HG02885 (cell line): ENCODE measurements at regions not wholly inside any gene's neighbourhood (a gene's known extent, or its start where the extent isn't known, plus 50 kb on each side); places are given as distances from the start of the nearest gene placed in this dataset.
"Not testable (repeated sequence)": the region's sequence is repeated elsewhere in the genome, so short reads cannot be mapped to it uniquely, and the experiment has no call there.

Experiments used
- ATAC-seq: cut with Tn5 transposase; IDR thresholded peaks from one replicate; pipeline ENCODE4 v1.9.1; 2021; ENCODE audit warnings: mild to moderate bottlenecking; ENCODE audit not compliant: unreplicated experiment, poor library complexity

DNA sequence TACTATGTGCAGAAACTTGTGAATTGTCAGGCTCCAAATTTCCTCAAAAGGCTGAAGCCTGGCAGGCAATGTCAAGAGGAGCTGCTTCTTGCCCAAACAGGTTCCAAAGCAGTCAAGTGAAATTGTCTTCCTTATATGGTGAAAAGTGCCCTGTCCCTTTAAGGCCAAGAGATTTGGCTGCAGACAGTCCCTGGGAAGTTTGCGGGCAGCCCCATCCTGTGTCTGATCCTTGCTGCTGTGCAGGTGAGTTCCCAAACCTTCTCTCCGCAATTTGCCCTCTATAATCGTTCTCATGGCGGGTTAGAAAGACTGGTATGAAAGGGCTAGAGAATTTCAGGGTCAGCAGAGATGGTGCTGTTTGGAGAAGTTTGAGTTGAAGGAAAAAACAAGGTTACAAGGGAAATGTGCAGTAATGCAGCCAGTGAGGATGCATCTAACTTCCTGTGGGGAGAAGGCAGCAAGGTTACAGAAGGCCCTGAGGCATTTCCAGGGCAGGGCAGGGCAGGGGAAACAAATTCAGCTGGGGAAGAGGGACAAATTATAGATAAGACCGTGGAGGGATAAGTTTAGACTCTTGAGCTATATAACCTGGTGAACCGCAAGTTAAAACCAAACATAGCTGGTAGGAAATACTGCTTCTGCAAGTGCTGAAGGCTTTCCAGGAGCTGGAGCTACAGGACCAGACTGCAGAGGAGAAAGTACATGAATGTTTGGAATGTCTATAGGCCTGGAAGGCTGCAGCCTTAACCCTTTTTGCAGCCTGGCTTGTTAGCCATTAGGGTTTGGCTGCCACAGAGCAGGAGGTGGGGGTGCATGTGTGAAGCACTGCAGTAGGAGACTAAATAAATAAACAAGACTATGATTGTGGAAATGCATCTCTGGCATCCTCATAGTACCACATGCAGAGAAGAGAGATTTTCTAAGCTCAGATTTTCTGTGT, 256.2 kb upstream of the IL12A start:
- no peak for ATAC-seq

DNA sequence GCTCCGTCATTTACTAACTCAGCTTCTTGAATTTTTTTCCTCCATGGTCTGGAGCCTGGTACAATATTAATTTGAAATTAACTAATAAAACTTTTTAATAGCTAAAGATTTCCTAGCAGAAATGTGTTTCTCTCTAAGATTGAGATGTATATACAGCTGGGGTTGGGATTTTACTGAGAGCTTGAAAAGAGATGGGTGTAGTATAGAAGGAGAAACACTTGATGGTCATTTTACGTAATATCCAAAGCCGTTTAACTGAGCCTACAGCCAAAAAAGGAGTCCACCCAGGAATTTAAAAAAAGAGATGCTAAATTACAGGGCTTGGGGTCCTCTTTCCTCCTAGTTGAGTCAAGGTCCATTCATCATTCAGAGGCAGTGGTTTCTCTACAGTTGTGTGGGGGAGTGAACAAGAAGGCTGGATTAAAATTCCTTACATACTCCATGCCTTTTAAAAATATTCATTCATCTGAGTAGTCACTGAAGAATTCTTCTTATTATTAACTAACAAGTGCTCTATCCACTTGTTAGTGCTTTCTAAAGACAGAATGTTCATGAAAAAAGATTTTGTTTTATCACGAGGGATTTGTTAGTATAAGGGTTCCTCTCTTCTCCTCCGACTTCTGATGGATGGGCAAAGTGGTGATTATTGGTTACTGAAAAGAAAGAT, 255.3 kb upstream of the IL12A start:
- no peak for ATAC-seq

- no peak for ATAC-seq
Measured at GRCh38 chr3:159734681-159735080, 254.0 kb upstream of the IL12A start.

DNA sequence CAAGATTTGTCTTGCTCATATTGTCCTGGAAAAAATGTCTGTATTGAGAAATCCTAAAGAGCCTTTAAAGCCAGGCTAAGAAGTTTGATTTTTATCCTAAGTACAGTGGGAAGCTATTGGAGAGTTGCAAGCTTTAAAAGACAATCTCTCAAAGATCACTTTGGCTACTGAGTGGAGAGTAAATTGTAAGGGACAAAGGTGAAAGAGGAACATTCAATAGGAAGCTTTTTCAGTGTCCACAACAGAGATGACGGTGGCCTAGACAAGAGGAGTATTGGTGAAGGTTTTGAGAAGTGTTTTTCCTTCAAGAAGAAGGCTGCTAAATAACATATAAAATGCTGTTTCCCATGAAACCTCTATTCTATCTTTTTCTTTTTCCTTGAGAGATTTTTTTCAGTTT, 249.5 kb upstream of the IL12A start:
- no peak for ATAC-seq

DNA sequence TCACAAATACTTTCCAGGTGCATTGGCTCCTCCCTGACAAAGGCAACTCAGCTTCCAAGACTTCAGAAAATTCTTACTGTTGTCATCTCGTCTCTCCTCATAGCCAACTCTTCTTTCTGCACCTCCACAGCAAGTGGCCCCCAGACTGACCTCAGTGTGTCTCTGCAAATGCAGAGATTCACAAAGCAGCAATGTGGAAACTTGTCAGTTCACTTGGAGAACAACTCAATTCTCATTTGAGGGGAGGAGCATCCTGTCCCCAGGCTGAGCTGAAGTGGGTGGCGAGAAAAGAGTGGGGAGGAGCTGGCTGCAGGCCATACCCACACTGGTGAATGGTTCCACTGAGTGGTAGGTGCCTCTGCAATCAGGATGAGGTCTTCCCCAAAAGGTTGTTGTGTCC, 248.7 kb upstream of the IL12A start:
- no peak for ATAC-seq

- no peak for ATAC-seq
Measured at GRCh38 chr3:159741281-159741680, 247.4 kb upstream of the IL12A start.

DNA sequence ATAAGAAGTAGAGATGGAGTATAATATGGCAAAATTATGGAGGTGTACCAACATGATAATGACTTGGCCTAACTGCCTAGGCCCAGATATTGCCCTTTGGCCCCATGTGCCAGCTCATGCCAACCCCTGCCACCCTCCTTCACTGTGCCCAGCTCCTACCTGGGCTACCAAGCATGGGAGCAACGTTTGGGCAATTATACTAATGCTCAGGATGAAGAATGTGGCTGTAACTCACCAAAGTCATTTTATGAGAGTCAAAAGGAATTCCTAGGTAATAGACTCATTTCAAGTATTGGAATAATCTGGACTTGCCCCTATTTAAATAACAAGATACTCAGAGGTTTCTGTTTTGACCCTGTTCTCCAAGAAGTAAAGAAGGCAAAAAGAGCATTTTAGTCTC, 240.2 kb upstream of the IL12A start:
- no peak for ATAC-seq

DNA sequence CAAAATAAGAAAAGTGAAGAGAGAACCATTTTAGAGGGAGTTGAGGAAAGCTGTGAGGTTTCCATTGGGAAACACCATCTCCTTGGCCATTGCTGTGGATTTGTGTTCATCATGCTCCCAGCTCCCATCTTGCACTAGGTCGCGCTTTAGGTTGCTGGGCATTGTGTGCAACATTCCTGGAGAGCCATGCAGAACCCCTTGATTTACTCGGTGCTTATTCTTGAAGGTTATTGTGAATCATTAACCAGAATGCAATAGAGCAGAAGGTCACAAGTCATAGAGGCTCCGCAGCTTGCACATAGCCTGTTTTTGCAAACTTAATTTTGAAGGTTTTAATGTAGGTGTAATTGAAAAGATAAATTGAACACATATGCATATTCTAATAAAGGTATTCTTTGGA, 239.2 kb upstream of the IL12A start:
- no peak for ATAC-seq

GRCh38 chr3:159751146-159751545, 237.5 kb upstream of the IL12A start:
- no peak for ATAC-seq

- ATAC-seq: no peak
Measured at GRCh38 chr3:159751752-159752151, 236.9 kb upstream of the IL12A start.

GRCh38 chr3:159756279-159757207, 232.1 kb upstream of the IL12A start:
- ATAC-seq: not testable (repeated sequence)

DNA sequence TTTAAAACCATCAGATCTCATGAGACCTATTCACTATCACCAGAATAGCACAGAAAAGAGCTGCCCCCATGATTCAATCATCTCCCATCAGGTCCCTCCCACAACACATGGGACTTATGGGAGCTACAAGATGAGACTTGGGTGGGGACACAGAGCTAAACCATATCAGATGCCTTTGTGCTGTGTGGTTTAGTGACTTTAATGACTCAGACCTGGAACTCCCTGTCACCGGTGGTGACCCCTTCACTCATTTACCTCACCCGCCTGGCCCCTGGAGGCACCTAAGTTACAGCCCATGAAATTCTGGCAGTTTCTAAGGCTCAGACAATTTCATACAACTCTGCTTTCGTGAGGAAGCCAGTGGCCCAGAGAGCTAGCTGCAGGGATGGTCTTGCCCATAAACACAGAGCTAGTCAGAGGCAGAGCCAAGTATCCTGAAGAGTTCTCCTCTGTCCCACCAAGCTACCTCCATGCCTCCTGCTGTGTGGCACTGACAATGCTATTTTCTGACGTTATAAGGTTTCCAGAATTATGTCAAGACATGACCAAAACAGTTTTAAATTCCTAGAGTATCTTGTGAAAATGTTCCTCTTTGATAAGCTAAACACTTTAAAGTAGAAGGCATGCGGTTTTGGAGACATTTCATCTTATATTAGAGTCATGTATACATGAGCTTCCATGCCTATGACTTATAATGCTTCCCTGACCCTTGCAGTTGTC, 231.1 kb upstream of the IL12A start:
- no peak for ATAC-seq

GRCh38 chr3:159760046-159760445, 228.6 kb upstream of the IL12A start:
- no peak for ATAC-seq

- no peak for ATAC-seq
Measured at GRCh38 chr3:159761369-159761768, 227.3 kb upstream of the IL12A start.

DNA sequence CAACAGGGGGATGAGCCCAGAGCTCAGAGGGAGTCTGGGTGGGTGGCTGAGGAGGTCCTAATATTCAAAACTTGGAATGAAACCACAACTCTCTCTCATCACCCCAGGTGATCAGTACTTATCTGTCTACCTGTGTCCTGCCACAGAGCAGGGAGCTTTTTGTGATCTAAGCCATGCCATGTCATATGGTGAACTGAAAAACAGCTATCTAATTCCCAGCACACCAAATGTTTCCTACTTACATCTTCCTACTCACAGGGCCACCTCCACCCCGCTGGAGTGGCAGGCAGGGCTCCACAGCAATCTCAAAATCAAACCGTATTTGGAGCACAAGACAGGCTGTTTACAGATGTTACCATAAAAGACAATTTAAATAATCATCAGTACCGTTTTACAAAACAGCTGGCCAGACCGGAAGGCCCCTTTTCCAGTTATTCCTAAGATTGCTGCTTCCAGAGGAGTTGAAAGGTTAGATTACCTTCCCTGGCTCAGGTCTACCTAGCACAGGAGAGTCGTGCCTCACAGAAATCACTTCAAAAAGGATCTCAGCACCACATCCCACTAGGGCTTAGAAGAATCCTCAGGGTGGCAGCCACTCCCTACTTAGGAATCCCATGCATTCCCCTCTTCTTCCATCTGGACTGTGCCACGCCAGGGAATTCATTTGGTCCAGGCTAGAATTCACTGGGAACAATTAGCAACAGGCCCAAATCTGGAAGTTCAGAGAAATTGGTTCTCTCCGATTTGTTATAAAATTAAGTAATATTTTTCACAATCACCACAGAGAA, 226.6 kb upstream of the IL12A start:
- no peak for ATAC-seq

DNA sequence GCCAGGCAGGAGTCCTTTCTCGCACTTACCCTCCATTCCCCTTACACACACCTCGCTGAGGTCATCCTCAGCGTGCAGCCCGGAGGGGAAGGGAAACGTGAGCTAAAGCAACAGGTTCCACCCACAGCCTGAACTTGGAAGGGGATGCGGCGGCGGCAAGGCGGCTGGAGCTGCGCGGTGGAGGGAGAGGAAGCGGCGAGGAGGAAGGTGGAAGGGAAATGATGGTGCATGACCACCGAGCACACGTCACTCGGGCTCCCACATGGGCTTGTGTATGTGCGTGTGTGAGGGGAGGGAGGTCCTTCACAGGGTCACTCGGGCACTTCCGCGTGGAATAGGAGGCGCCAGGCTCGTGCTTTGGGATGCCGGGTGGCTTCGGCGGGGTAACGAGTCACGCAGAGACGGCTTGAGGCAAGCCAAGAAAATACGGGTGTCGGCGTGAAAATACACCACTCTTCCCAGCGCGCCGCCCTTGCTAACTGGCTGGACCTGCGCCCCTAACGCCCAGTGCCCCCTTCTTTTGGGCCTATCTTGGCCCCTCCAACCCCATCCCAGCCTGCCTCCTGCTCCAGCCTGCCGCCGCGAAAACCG, 225.5 kb upstream of the IL12A start:
- ATAC-seq: peak; percentile 45

DNA sequence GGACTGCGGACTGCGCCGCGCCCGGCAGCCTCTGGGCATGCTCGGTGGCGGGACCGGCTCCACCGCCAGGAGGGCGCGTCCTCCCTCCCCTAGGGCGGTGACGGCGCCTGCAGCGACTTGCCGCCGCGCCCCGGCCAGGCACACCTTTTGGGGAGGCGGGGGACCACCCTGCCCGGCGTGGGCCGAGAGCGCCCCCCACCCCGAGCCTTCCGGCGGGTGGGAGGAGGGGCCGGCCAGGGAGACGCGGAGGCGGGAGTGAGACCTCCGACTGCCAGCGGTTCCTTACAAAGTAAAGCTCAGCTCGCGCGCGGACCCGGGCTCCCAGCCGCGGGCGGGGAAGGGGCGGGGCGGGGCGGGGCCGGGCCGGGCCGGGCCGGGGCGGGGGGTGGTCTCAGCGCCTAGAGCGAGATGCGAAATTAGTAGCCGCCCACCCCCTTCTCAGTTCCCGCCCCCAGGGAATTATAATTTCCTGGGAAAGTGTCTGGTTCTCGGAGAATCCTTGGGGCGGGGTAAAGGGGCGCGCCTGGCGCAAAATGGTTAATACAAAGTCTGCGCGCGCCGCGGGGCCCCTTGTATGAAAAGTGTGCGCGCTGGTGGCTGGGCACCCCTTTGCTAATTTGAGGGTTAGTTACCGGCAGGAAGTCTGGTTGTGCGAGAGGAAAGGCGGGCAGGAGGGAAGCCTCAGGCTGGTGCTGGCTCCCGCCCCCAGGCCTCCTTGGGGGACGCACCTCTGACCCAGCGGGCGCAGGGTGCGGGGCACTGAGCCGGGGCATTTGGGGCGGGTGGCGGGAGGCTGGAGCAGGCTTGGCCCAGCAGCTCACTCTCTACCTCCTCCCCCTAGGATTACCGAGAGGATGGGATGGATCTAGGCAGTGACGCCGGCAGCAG, 224.8 kb upstream of the IL12A start:
- ATAC-seq: peak; percentile 84

GRCh38 chr3:159764490-159765029, 224.1 kb upstream of the IL12A start:
- no peak for ATAC-seq
